Stimulated activated CD4-positive, alpha-beta T cell treated with anti-CD3 and anti-CD28 coated beads, Interleukin-4, amount 100 ng/mL, for 48 hours (primary cell): ENCODE measurements at regions not wholly inside any gene's neighbourhood (a gene's known extent, or its start where the extent isn't known, plus 50 kb on each side); places are given as distances from the start of the nearest gene placed in this dataset.

Experiments used
- DNase-seq, 2 donors: peaks; one replicate each; pipeline ENCODE4 v3.0.0-alpha.2; 2020; ENCODE audit warnings: low read depth in 2 of 2

GRCh38 chr10:123557366-123558108 is 108.6 kb upstream of the GPR26 start:
- DNase-seq: no peak

DNA sequence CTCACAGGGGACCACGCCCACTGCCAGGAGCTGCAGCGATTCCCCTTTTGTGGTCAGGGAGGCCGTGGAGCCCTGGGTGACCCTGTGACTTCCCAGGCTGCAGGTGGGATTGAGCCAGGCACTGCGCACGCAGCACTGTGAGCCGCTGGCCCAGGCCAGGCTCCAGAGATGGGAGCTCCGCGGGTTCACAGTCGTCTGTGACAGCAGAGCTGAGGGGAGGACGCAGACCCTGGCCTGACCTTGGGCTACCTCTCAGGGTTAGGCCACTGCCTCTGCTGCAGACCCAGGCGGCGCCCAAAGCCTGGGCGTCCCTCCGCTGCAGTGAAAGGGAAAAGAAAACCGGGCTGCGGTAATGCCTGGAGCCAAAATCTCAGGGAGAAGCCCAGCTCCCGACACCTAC is 107.5 kb upstream of the GPR26 start:
- no peak for DNase-seq

DNA sequence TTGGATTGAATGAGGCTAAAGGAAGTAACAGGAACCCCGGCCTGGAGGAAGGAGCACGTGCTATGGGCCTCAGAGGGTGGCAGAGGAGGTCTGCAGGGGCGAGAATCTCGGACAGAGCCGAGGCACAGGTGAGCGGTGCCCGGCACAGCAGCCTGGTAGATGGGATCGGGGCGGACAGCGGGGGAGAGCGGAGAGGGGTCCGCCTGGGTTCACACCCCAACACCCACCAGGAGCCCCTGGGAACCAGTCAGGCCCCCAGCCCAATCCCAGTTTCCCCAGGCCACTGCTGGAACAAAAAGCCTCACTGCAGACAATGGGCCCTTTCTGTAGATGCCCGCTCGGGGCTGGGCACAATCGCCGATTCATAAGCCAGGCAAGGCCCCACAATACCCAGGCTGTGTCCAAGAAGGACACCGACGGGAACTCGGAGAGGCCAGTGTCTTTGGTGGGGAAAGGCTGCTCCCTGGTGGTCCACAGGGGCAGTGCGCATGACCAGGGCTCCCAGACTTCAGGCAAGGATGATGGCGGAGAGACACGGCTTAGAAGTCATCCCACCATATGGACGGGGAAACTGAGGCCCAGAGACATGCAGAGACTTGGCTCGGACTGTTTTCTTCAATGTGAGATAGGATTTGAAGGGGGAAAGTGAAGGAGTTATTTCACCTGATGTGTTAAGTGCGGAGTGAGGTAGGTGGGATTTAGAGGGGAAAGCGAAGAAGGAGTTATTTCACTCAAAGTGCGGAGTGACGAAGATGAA is 106.9 kb upstream of the GPR26 start:
- DNase-seq: peak; percentile 28 to 61

DNA sequence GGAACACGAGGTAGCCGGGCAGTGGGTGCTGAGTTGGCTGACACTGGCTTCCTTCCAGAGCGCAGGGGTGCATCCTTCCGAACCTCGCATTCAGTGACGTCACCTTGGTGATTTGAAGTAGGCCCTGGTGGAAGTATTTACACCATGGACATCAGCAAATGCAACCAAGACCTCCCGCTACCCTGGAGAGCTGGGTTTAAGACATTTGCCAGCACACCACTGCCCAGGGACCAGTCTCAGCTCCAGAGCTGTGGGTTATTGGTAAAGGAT is 106.4 kb upstream of the GPR26 start:
- DNase-seq: no peak

- DNase-seq: no peak
These were observed 105.6 kb upstream of the GPR26 start for GRCh38 chr10:123560301-123561140.

DNA sequence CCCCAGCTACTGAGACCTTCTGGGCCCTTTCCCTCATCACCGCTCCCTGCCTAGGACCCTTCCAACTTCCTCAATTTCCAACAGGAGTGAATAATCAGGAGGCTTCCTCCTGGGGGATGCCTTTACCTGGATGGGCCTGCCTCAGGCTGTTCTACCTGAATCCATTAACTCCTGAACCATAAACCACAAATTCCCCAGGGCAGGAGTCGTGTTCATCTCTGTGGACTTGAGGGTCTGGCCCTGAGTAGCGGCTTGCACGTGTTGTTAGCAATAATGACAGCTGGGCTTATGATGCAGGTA is 105.1 kb upstream of the GPR26 start:
- DNase-seq: no peak

DNA sequence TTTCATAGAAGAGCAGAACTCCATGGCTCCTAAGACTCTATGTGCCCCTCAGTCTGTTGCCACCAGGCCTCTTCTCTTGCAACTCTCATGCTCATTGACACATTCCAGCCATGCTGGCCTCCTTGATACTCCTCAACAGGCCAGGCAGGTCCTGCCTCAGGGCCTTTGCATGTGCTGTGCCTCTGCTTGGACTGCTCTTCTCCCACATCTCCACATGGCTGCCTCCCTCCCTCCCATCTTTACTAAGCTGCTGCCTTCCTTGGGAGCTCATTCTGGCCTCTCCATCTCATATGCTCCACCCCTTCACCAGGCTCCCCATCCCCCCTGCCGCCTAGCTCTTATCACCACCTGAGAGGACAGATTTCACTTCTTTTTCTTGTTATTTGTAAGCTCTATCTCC is 103.8 kb upstream of the GPR26 start:
- no peak for DNase-seq

DNA sequence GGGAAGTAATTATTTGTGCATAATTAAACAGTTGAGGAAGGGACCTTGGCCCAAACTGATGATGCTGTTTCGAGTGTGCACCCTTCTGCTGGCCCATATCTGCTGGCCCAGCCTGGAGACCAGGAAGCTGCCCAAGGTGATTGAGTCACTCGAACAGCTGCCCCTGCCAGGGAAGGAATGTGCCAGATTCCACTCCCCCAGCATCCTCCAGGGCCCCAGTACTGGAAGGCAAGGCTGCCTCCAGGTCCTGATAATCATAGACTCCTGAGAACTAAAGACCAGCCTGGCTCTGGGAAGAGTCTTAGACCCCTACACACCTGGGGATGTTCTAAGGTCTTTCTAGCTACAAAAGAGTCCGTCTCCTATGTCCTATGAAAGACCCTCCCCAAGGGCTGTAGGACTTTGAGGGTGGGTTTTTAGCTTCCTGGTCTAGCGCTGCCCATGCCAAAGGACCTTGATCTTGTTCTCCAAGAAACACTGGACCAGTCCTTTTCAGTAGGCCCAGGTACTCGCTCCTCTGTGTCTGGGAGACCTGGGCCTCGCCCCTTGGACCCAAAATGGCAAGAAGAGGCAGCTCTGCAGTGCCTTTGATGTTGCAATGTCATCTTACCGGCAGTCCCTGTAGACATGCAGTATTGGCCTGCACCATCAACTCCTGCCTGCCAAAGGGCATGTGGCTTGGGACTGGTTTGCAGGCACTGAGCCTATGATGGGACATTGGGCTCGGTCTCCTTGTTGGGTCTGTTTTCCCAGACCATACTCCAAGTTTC is 103.2 kb upstream of the GPR26 start:
- DNase-seq: no peak

- DNase-seq: no peak
These were observed 102.6 kb upstream of the GPR26 start for GRCh38 chr10:123563581-123563855.

GRCh38 chr10:123563994-123564393 is 102.2 kb upstream of the GPR26 start:
- no peak for DNase-seq

GRCh38 chr10:123564631-123565030 is 101.5 kb upstream of the GPR26 start:
- DNase-seq: no peak

DNA sequence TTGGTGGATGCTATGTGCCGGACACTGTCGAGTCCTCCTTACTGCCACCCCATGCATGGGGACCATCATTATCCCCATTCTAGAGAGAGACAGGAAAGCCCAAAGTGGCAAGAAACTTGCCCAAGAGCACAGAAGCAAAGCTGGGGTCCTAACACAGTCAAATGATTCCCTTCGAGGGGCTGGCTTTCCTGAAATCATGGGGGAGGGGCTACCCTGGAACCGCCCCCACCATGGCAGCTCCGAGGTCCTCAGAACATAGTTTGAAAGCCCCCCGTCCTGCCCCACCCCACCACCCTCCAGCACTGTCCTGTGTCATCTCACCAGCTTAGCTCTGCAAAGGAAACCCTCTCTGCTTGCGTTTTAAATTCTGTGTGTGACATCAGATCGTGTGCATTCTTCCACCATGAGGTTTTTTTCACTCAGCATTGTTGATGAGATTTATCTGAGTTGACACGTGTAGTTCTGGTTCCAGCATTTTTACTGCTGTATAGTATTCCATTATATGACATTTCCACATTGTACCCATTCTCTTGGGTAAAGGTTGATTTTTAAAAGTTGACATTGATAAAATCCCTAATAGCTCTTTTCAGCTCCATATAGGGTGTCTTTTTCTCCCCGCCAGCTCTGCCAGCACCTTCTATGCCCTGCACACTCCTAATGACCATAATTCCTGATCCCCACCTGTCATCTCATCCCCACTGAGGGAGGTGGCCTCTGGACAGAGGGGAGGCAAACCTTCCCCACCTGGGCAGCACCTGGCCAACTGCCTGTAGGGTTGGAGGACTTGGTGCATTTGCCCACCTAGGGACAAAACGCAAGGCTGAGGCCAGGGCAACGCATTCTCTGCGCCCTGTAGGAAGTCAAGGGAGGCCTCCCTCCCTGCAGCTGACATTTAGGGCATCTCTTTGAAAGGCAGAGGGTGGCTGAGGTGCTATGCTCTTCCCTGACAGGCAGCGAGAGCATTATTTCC is 100.2 kb upstream of the GPR26 start:
- no peak for DNase-seq

- DNase-seq: no peak
These were observed 98.0 kb upstream of the GPR26 start for GRCh38 chr10:123567984-123568739.

DNA sequence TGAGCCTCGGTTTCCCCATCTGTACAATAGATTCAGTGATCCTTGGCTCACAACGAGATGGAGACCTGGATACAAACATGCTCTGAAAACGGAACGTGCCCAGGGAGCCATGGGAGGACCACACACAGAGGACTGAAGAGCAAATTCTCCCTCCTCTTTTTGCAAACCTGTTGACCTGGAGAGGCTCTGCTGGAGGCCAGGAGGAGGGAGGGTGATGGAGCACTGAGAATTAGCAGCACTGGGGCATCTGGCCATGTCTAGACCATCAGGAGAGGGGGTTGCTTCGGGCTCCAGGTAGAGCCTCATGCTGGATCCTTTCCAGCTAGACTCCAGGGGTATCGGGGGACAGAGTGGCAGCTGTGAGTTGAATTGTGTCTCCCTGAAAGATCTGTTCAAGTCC is 97.4 kb upstream of the GPR26 start:
- no peak for DNase-seq

DNA sequence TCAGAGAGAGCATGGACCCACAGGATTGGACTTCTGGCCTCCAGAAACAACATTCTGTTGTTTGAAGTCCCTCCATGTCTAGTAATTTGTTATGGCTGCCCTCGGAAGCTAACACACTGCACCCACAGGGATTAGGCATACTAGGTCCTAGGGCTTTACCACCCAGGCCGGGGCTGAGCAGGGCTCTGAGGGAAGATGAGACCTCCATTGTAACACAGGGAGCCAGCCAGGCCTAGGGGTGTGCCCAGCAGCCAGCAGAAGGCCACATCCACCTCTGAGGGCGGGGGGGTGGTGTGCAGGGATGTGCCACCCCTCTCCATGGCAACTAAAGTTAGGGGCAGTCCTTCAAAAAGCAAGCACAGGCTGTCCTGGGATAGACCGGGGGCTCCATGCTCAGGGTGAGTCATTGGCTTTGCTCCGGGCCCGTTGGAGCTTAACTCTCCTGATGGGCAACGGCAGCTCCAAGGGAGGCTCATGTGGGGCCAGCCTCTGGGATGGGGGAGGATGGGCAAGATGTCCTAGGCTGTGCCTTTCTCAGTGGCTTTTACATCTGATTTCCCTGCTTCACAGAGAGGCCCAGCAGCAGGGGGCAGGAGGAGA is 96.6 kb upstream of the GPR26 start:
- no peak for DNase-seq

- no peak for DNase-seq
These were observed 95.9 kb upstream of the GPR26 start for GRCh38 chr10:123570051-123570897.

GRCh38 chr10:123570898-123571515 is 95.1 kb upstream of the GPR26 start:
- DNase-seq: no peak

GRCh38 chr10:123571978-123572377 is 94.2 kb upstream of the GPR26 start:
- no peak for DNase-seq
